ENCODE measurements at regions not wholly inside any gene's neighbourhood (a gene's known extent, or its start where the extent isn't known, plus 50 kb on each side); places are given as distances from the start of the nearest gene placed in this dataset.

- no peak overlapping the region for H3K27ac ChIP-seq
- no peak for TF ChIP-seq CTCF (conservative IDR thresholded peaks at IDR 0.05)
Measured at GRCh38 chr18:46411191-46411828, 245.7 kb downstream of the LOXHD1 start.

GRCh38 chr18:46411867-46412690 lies 244.9 kb downstream of the LOXHD1 start:
- H3K27ac ChIP-seq, result no peak overlapping the region
- TF ChIP-seq CTCF (conservative IDR thresholded peaks at IDR 0.05), result no peak

- no peak for TF ChIP-seq CTCF (conservative IDR thresholded peaks at IDR 0.05)
- no peak overlapping the region for H3K27ac ChIP-seq
Measured at GRCh38 chr18:46412916-46413315, 244.1 kb downstream of the LOXHD1 start.

GRCh38 chr18:46413684-46414083 lies 243.3 kb downstream of the LOXHD1 start:
- TF ChIP-seq CTCF (conservative IDR thresholded peaks at IDR 0.05), result no peak
- no peak overlapping the region for H3K27ac ChIP-seq

GRCh38 chr18:46414863-46415262 lies 242.2 kb downstream of the LOXHD1 start:
- no peak for TF ChIP-seq CTCF (conservative IDR thresholded peaks at IDR 0.05)
- H3K27ac ChIP-seq, result no peak overlapping the region

GRCh38 chr18:46415532-46416252 lies 241.3 kb downstream of the LOXHD1 start:
- no peak overlapping the region for H3K27ac ChIP-seq
- TF ChIP-seq CTCF (conservative IDR thresholded peaks at IDR 0.05), result no peak

Data from VCaP (cell line).